GM23338 (cell line): ENCODE measurements at regions not wholly inside any gene's neighbourhood (a gene's known extent, or its start where the extent isn't known, plus 50 kb on each side); places are given as distances from the start of the nearest gene placed in this dataset.

Source experiments
- ATAC-seq: fragments of 200-7000 bp; cut with Tn5 transposase; 3 replicates; pipeline ENCODE4 v1.9.1; 2020
- DNase-seq: peaks from one replicate; pipeline ENCODE4 v3.0.0-alpha.2; 2015; ENCODE audit warnings: low spot score
- H2AFZ ChIP-seq: fragments of 200-600 bp; sonication (generic); 2 replicates; pipeline ENCODE4 v1.8.0; 2016; ENCODE audit warnings: antibody characterized with exemption, mild to moderate bottlenecking, moderate library complexity
- H3F3A ChIP-seq: fragments of 200-600 bp; sonication (generic); replicated peaks from 2 replicates; pipeline ENCODE4 v1.8.0; 2017; ENCODE audit warnings: antibody characterized with exemption, mixed run types, low read depth
- H3K27ac ChIP-seq: fragments of 200-600 bp; sonication (generic); 2 replicates; pipeline ENCODE4 v1.6.1; 2016; ENCODE audit warnings: low read depth
- H3K27me3 ChIP-seq: fragments of 200-600 bp; sonication (generic); 2 replicates; pipeline ENCODE4 v1.8.0; 2016; ENCODE audit warnings: mild to moderate bottlenecking, mixed run types, moderate library complexity; ENCODE audit not compliant: insufficient read depth
- H3K36me3 ChIP-seq: fragments of 200-600 bp; sonication (generic); 2 replicates; pipeline ENCODE4 v1.8.0; 2016; ENCODE audit warnings: mild to moderate bottlenecking; ENCODE audit not compliant: insufficient read depth
- H3K4me1 ChIP-seq: fragments of 200-600 bp; sonication (generic); 2 replicates; pipeline ENCODE4 v1.8.0; 2016; ENCODE audit warnings: mild to moderate bottlenecking, moderate library complexity; ENCODE audit not compliant: insufficient read depth
- H3K4me2 ChIP-seq: fragments of 200-600 bp; sonication (generic); 2 replicates; pipeline ENCODE4 v1.7.1; 2017; ENCODE audit warnings: mixed run types
- H3K4me3 ChIP-seq: fragments of 200-600 bp; sonication (generic); 2 replicates; pipeline ENCODE4 v1.6.1; 2016; ENCODE audit warnings: mixed run types
- H3K79me2 ChIP-seq: fragments of 200-600 bp; sonication (generic); replicated peaks from 2 replicates; pipeline ENCODE4 v1.8.0; 2017; ENCODE audit warnings: mild to moderate bottlenecking; ENCODE audit not compliant: insufficient read depth
- H3K9me2 ChIP-seq: fragments of 200-600 bp; sonication (generic); 2 replicates; pipeline ENCODE4 v1.8.0; 2017; ENCODE audit not compliant: insufficient read depth
- H4K20me1 ChIP-seq: fragments of 200-600 bp; sonication (generic); replicated peaks from 2 replicates; pipeline ENCODE4 v1.8.0; 2017; ENCODE audit warnings: mild to moderate bottlenecking; ENCODE audit not compliant: insufficient read depth
- H3K27ac Mint-ChIP-seq: 2 replicates; pipeline ENCODE4 v1.8.0; 2020; ENCODE audit warnings: inconsistent platforms, mild to moderate bottlenecking, moderate library complexity, mixed read lengths
- H3K27me3 Mint-ChIP-seq: 3 replicates; pipeline ENCODE4 v1.8.0; 2022; ENCODE audit warnings: low read depth, mild to moderate bottlenecking, moderate library complexity, mixed read lengths, inconsistent platforms; ENCODE audit not compliant: insufficient read depth, poor library complexity
- H3K36me3 Mint-ChIP-seq: 3 replicates; pipeline ENCODE4 v1.8.0; 2021; ENCODE audit warnings: low read depth, mild to moderate bottlenecking, inconsistent platforms, moderate library complexity, mixed read lengths
- H3K4me1 Mint-ChIP-seq: 3 replicates; pipeline ENCODE4 v1.8.0; 2020; ENCODE audit warnings: mild to moderate bottlenecking, inconsistent platforms, mixed read lengths
- H3K4me3 Mint-ChIP-seq: 3 replicates; pipeline ENCODE4 v1.8.0; 2021; ENCODE audit warnings: moderate library complexity, mild to moderate bottlenecking, inconsistent platforms, mixed read lengths
- H3K9me3 Mint-ChIP-seq: 3 replicates; pipeline ENCODE4 v1.8.0; 2020; ENCODE audit warnings: moderate library complexity, mild to moderate bottlenecking, inconsistent platforms, mixed read lengths
- CREB1 ChIP-seq: fragments of 250-450 bp; sonication (Bioruptor Pico); IDR thresholded peaks from 2 replicates; pipeline ENCODE4 v1.5.0; 2020; ENCODE audit warnings: low read depth, mild to moderate bottlenecking, moderate library complexity
- CTCF ChIP-seq, 2 experiments: fragments of 200-600 bp in 1 of 2; sonication (generic) in 1 of 2; conservative IDR thresholded peaks; 2 replicates each; pipeline versions ENCODE4 v1.5.1 to v1.6.1; 2016 to 2017; ENCODE audit warnings: antibody characterized with exemption in 2 of 2, low read depth in 2 of 2, mild to moderate bottlenecking in 2 of 2, moderate library complexity in 1 of 2
- ETS1 ChIP-seq: IDR thresholded peaks from 2 replicates; pipeline ENCODE4 v1.6.1; 2016; ENCODE audit warnings: antibody characterized with exemption
- EZH2 ChIP-seq: fragments of 200-600 bp; sonication (generic); IDR thresholded peaks from one replicate; pipeline ENCODE4 v1.8.0; 2017; ENCODE audit warnings: antibody characterized with exemption, mild to moderate bottlenecking, low read depth; ENCODE audit not compliant: unreplicated experiment
- EZH2phosphoT487 ChIP-seq: fragments of 200-600 bp; sonication (generic); IDR thresholded peaks from one replicate; pipeline ENCODE4 v1.8.1; 2018; ENCODE audit warnings: antibody characterized with exemption; ENCODE audit not compliant: unreplicated experiment
- JUNB ChIP-seq: IDR thresholded peaks from one replicate; pipeline ENCODE4 v1.6.1; 2016; ENCODE audit warnings: antibody characterized with exemption; ENCODE audit not compliant: unreplicated experiment
- NANOG ChIP-seq: IDR thresholded peaks from 2 replicates; pipeline ENCODE4 v1.6.1; 2016; ENCODE audit warnings: antibody characterized with exemption, borderline replicate concordance
- POLR2AphosphoS5 ChIP-seq: IDR thresholded peaks from 2 replicates; pipeline ENCODE4 v1.6.1; 2016; ENCODE audit warnings: antibody characterized with exemption, low read depth
- REST ChIP-seq: IDR thresholded peaks from one replicate; pipeline ENCODE4 v1.6.1; 2018; ENCODE audit warnings: antibody characterized with exemption; ENCODE audit not compliant: unreplicated experiment
- STAT1 ChIP-seq: IDR thresholded peaks from one replicate; pipeline ENCODE4 v1.6.1; 2016; ENCODE audit warnings: antibody characterized with exemption; ENCODE audit not compliant: unreplicated experiment
- ZNF114 ChIP-seq: fragments of 250-450 bp; sonication (Bioruptor Pico); IDR thresholded peaks from 2 replicates; pipeline ENCODE4 v1.5.0; 2020; ENCODE audit warnings: mild to moderate bottlenecking, moderate library complexity
- ZNF331 ChIP-seq: fragments of 250-450 bp; sonication (Bioruptor Pico); IDR thresholded peaks from 2 replicates; pipeline ENCODE4 v1.5.0; 2020; ENCODE audit warnings: low read depth, mild to moderate bottlenecking, moderate library complexity
- ZNF462 ChIP-seq: fragments of 250-450 bp; sonication (Bioruptor Pico); IDR thresholded peaks from 2 replicates; pipeline ENCODE4 v1.5.0; 2020; ENCODE audit warnings: mild to moderate bottlenecking, moderate library complexity

- DNase-seq = no peak
- peaks cover 4% of the 10 kb centered on the region for H3K4me1 Mint-ChIP-seq
- H3K4me2 ChIP-seq = no peak overlapping the region
- no peaks in the 10 kb centered on the region for H4K20me1 ChIP-seq
- H3K27ac Mint-ChIP-seq = no peak overlapping the region
- H3F3A ChIP-seq = no peaks in the 10 kb centered on the region
- no peaks in the 10 kb centered on the region for H3K36me3 ChIP-seq
- no peaks in the 10 kb centered on the region for H3K79me2 ChIP-seq
- H3K27me3 Mint-ChIP-seq = peaks cover 6% of the 10 kb centered on the region
- H3K9me3 Mint-ChIP-seq = no peaks in the 10 kb centered on the region
- H3K4me3 ChIP-seq = no peak overlapping the region
- H3K36me3 Mint-ChIP-seq = no peaks in the 10 kb centered on the region
- no peak overlapping the region for H3K27ac ChIP-seq
- H2AFZ ChIP-seq = no peak overlapping the region
- no peak overlapping the region for H3K4me3 Mint-ChIP-seq
- H3K9me2 ChIP-seq = 0 out of 2 replicates have a peak, but pooled peaks cover 4% of the 10 kb centered on the region
- no peaks in the 10 kb centered on the region for H3K27me3 ChIP-seq
- TF ChIP-seq JUNB (no peak), EZH2 (no peak), ZNF114 (no peak), STAT1 (no peak), ETS1 (no peak), CREB1 (CRISPR knock-in tag) (no peak), NANOG (no peak), ZNF462 (CRISPR knock-in tag) (no peak), POLR2AphosphoS5 (no peak), EZH2phosphoT487 (no peak), REST (no peak), CTCF (conservative IDR thresholded peaks at IDR 0.05; ENCODE audit: low read depth in 2 of 2) (no peak), ZNF331 (no peak)
- ATAC-seq = no peak
- no peaks in the 10 kb centered on the region for H3K4me1 ChIP-seq
Observed at GRCh38 chr5:158559643-158560042, 540.1 kb downstream of the EBF1 start.
